OCI-LY7 (cell line): ENCODE measurements at regions not wholly inside any gene's neighbourhood (a gene's known extent, or its start where the extent isn't known, plus 50 kb on each side); places are given as distances from the start of the nearest gene placed in this dataset.

Source experiments
- BruUV-seq: library from RNA; stranded (reverse); fragments of 400-500 nt; replicated peaks from 2 replicates; lab custom pipeline; 2021; lab: Mats Ljungman, UMichigan
- CTCF ChIA-PET: fragments of 300-600 bp; sonication (Branson Sonifier 250); formaldehyde crosslinking; loops from one replicate; lab custom pipeline; 2022; ENCODE audit warnings: antibody characterized with exemption; ENCODE audit not compliant: unreplicated experiment; lab: Charles Lee
- POLR2A ChIA-PET: fragments of 300-600 bp; sonication (Branson Sonifier 250); formaldehyde crosslinking; loops from one replicate; lab custom pipeline; 2022; ENCODE audit warnings: antibody characterized with exemption; lab: Charles Lee
- DNase-seq: peaks from one replicate; pipeline ENCODE4 v3.0.0-alpha.2; 2015; ENCODE audit warnings: low spot score
- H2AFZ ChIP-seq: fragments of 200-600 bp; sonication (generic), shearing (Covaris generic); 2 replicates; pipeline ENCODE4 v1.6.1; 2014; ENCODE audit warnings: mild to moderate bottlenecking, antibody characterized with exemption, low read length, moderate library complexity
- H3K27ac ChIP-seq: fragments of 200-600 bp; sonication (generic); 2 replicates; pipeline ENCODE4 v1.5.1; 2014; ENCODE audit warnings: mixed run types, low read depth, mild to moderate bottlenecking, moderate library complexity, low read length, inconsistent platforms; ENCODE audit not compliant: poor library complexity, severe bottlenecking
- H3K36me3 ChIP-seq: fragments of 200-600 bp; sonication (generic); 2 replicates; pipeline ENCODE4 v1.6.1; 2014; ENCODE audit warnings: mild to moderate bottlenecking, antibody characterized with exemption, low read length, moderate library complexity, mixed read lengths; ENCODE audit not compliant: insufficient read depth
- H3K4me1 ChIP-seq: fragments of 200-600 bp; sonication (generic); 2 replicates; pipeline ENCODE4 v1.5.1; 2014; ENCODE audit warnings: mild to moderate bottlenecking, low read length; ENCODE audit not compliant: insufficient read depth, poor library complexity, severe bottlenecking
- H3K4me2 ChIP-seq: fragments of 200-600 bp; sonication (generic); 2 replicates; pipeline ENCODE4 v1.6.1; 2014; ENCODE audit warnings: mild to moderate bottlenecking, low read length
- H3K4me3 ChIP-seq: fragments of 200-600 bp; sonication (generic); 2 replicates; pipeline ENCODE4 v1.5.1; 2014; ENCODE audit warnings: mild to moderate bottlenecking, low read depth, low read length; ENCODE audit not compliant: poor library complexity, severe bottlenecking
- H3K79me2 ChIP-seq: fragments of 200-600 bp; sonication (generic); 2 replicates; pipeline ENCODE4 v1.6.1; 2016; ENCODE audit warnings: low read depth, mild to moderate bottlenecking, low read length, moderate library complexity, mixed read lengths; ENCODE audit not compliant: insufficient read depth
- H3K9me2 ChIP-seq: fragments of 200-600 bp; sonication (generic); 2 replicates; pipeline ENCODE4 v1.6.1; 2016; ENCODE audit warnings: mild to moderate bottlenecking, low read length, mixed read lengths; ENCODE audit not compliant: insufficient read depth
- H3K9me3 ChIP-seq: fragments of 200-600 bp; sonication (generic); 2 replicates; pipeline ENCODE4 v1.6.1; 2014; ENCODE audit warnings: mild to moderate bottlenecking, mixed run types, low read length, mixed read lengths
- H4K20me1 ChIP-seq: fragments of 200-600 bp; sonication (generic); 2 replicates; pipeline ENCODE4 v1.6.1; 2014; ENCODE audit warnings: mild to moderate bottlenecking, antibody characterized with exemption, low read length, moderate library complexity, mixed read lengths; ENCODE audit not compliant: insufficient read depth
- EZH2phosphoT487 ChIP-seq: fragments of 200-600 bp; sonication (generic); IDR thresholded peaks from 2 replicates; pipeline ENCODE4 v1.6.1; 2018; ENCODE audit warnings: low read depth, borderline replicate concordance, mild to moderate bottlenecking, mixed run types, antibody characterized with exemption, low read length, moderate library complexity, mixed read lengths
- intact Hi-C: fragments of 100-400 bp; cut with micrococcal nuclease; formaldehyde crosslinking; loops from one replicate; pipeline ENCODE4 v1.10.0; 2022; ENCODE audit not compliant: unreplicated experiment
- TF ChIP-seq, protein P1 (sequence below): fragments of 200-600 bp; sonication (generic); conservative IDR thresholded peaks from 2 replicates; pipeline ENCODE4 v1.5.1; 2014; ENCODE audit warnings: mild to moderate bottlenecking, antibody characterized with exemption, low read length, moderate library complexity, mixed read lengths

GRCh38 chr7:85510287-85510686 lies 323.4 kb upstream of the SEMA3D start:
- Histone ChIP-seq H4K20me1 (no peaks in the 10 kb centered on the region), H3K79me2 (no peaks in the 10 kb centered on the region), H3K36me3 (no peaks in the 10 kb centered on the region), H2AFZ (no peak overlapping the region), H3K4me2 (no peak overlapping the region), H3K27ac (no peak overlapping the region), H3K9me3 (no peaks in the 10 kb centered on the region), H3K4me1 (no peaks in the 10 kb centered on the region), H3K9me2 (no peaks in the 10 kb centered on the region), H3K4me3 (no peak overlapping the region)
- no TSS peak for BruUV-seq
- DNase-seq: no peak
- TF ChIP-seq, protein P1, sequence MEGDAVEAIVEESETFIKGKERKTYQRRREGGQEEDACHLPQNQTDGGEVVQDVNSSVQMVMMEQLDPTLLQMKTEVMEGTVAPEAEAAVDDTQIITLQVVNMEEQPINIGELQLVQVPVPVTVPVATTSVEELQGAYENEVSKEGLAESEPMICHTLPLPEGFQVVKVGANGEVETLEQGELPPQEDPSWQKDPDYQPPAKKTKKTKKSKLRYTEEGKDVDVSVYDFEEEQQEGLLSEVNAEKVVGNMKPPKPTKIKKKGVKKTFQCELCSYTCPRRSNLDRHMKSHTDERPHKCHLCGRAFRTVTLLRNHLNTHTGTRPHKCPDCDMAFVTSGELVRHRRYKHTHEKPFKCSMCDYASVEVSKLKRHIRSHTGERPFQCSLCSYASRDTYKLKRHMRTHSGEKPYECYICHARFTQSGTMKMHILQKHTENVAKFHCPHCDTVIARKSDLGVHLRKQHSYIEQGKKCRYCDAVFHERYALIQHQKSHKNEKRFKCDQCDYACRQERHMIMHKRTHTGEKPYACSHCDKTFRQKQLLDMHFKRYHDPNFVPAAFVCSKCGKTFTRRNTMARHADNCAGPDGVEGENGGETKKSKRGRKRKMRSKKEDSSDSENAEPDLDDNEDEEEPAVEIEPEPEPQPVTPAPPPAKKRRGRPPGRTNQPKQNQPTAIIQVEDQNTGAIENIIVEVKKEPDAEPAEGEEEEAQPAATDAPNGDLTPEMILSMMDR: no peak
- TF ChIP-seq EZH2phosphoT487: no peak
- CTCF ChIA-PET: no interaction called here
- intact Hi-C loops: no loop called here
- POLR2A ChIA-PET: interaction anchor here (0.7 kb wide), 1 partner anchor 739 kb away, joined by 3 read pairs; no protein-coding TSS in a partner anchor

DNA sequence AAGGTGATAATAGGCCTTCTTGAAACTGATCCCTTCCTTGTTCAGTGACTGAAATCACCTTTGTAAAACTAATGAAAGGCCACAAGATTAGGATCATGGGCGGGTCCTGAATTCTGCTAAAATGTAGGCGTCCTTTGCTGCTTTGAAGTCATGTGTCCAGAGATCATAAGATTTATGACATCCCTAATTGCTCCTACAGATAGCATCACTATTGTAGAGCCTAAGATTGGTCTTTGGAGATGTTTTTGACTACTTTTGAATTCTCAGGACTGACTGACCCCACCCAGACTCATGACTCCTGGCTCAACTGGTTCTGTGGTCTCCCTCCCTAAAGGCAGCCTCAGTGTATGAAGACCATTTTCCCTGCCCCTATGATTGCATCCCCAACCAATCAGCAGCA lies 322.6 kb upstream of the SEMA3D start:
- TF ChIP-seq, protein P1: no peak
- TF ChIP-seq EZH2phosphoT487: no peak
- Histone ChIP-seq H3K27ac (no peak overlapping the region), H3K9me3 (no peaks in the 10 kb centered on the region), H2AFZ (no peak overlapping the region), H3K4me1 (no peaks in the 10 kb centered on the region), H3K9me2 (no peaks in the 10 kb centered on the region), H3K36me3 (no peaks in the 10 kb centered on the region), H3K4me2 (no peak overlapping the region), H3K4me3 (no peak overlapping the region), H4K20me1 (no peaks in the 10 kb centered on the region), H3K79me2 (no peaks in the 10 kb centered on the region)
- no peak for DNase-seq
- no TSS peak for BruUV-seq
- intact Hi-C loops: no loop called here
- CTCF ChIA-PET: no interaction called here
- POLR2A ChIA-PET: interaction anchor here (0.6 kb wide), 2 partner anchors 19 to 323 kb away, joined by 3 read pairs; no protein-coding TSS in a partner anchor

- intact Hi-C loops: no loop called here
- no TSS peak for BruUV-seq
Observed at GRCh38 chr7:85508642-85509410, 322.0 kb upstream of the SEMA3D start.

More at GRCh38 chr7:85508642-85509410, 322.0 kb upstream of the SEMA3D start:
- Histone ChIP-seq H3K9me3 (no peaks in the 10 kb centered on the region), H3K27ac (no peak overlapping the region), H3K4me2 (no peak overlapping the region), H4K20me1 (no peaks in the 10 kb centered on the region), H3K4me3 (no peak overlapping the region), H3K9me2 (no peaks in the 10 kb centered on the region), H3K36me3 (no peaks in the 10 kb centered on the region), H2AFZ (no peak overlapping the region), H3K79me2 (no peaks in the 10 kb centered on the region), H3K4me1 (no peaks in the 10 kb centered on the region)
- TF ChIP-seq EZH2phosphoT487: no peak
- TF ChIP-seq, protein P1: no peak
- ChIA-PET CTCF (no interaction called here), POLR2A (interaction anchor here (0.6 kb wide), 2 partner anchors 14 to 19 kb away, joined by 3 read pairs; no protein-coding TSS in a partner anchor)
- no peak for DNase-seq
